ENCODE measurements at regions not wholly inside any gene's neighbourhood (a gene's known extent, or its start where the extent isn't known, plus 50 kb on each side); places are given as distances from the start of the nearest gene placed in this dataset.

DNA sequence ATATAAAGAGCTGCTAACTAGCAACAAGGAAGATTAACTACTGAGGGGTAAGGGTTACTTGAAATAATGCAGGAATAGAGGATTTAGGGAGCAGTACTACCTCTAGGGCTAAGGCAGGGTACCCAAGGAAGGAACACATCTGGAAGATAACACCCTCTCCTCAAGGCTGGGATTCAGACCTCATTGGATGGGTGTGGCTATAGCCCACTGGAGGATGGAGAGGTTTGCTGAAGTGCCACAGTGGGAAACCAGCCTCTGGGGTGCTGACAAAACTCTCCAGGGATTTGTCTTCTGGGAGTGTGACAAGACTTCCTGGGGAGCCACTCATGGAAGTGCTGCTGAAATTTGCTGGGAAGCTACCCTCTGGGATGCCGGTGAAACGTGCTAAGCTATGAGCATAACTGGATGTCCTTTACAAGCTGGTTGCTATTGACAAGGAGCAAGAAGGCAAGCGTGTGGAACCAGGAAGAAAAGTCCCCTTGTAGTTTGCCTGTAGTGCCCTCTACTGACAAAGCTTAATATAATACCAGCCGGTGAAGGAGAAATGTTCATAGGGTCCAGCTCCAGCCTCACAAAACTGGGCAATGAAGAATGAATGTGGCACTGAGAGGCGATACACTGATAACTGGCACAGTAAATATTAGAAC, 122.8 kb upstream of the USP24 start:
- peak in 1 of 5 experiments; percentile 36 for DNase-seq

DNA sequence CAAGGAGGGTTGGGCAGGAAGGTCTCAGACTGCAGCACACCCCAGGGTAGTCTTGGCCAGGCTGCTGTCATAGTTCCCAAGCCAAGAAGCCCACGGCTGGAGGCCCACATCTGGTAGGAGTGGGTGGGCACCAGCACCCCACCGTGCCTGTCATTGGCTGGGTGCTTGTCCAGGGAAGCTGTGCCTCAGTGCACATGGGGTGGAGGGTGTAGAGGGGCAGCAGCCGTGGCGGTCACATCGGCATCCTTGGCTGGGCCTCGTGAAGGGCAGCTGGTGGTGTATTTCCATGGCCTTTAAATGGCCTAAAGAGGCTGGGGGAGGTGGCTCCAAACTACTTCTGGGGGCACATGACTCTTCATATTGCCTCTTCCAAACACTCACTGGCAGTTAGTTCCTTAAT, 119.6 kb upstream of the USP24 start:
- DNase-seq: no peak

DNA sequence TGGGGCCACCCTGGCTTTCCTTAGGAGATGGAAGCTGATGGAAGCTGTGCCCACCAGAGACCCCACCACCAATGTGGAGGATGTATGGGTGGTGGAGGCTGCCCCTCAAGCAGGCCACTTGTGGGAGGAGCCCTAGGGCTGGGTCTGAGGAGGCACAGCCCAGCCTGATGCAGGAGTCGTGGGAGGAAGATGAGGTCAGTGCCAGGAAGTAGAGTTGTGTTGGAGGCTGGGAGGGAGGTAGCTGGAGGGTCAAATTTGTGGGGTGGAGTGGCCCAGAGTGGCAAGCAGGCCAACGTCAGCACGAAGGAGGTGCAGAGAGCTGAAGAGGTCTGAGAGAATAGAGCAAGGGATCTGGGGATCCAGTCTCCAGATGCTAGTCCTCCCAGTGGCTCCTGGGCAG, 119.0 kb upstream of the USP24 start:
- DNase-seq: no peak

DNA sequence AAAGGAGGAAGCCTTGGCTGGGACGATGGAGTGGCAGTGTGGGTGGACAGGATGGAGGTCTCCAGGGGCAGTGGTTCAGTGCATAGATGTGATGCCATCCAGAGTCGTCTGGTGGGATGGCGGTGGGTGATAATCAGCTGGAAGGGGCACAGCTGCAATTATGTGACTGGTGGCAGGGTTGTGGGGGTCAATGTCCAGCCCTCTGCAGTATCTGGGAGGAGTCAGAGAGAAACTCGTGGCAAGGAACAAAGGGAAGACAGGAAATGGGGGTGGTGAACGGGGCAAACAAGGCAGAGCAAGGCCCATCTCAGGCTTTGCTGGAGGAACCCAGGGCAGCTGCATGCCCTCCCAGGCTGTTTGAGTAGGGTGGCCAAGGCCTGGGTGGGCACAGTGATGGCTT, 118.3 kb upstream of the USP24 start:
- no peak for DNase-seq

DNA sequence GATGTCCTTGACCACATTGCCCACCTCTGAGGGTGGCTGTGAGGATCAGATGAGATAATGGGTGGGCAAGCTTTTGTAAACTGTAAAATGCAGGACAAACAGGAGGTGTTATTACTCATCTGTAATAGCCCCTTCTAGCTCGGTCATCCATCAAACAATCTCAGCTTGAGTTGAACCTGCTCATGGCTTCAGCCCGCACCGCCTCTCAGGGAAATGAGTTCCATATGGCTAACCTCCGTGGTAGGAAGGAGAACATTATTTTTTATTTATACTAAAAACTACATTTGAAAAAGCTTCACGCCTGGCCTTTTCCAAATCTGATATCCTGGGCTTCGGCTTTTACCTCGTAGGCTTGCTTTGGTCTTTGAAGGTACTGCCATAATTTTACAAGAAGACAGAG, 116.2 kb upstream of the USP24 start:
- no peak for DNase-seq

DNA sequence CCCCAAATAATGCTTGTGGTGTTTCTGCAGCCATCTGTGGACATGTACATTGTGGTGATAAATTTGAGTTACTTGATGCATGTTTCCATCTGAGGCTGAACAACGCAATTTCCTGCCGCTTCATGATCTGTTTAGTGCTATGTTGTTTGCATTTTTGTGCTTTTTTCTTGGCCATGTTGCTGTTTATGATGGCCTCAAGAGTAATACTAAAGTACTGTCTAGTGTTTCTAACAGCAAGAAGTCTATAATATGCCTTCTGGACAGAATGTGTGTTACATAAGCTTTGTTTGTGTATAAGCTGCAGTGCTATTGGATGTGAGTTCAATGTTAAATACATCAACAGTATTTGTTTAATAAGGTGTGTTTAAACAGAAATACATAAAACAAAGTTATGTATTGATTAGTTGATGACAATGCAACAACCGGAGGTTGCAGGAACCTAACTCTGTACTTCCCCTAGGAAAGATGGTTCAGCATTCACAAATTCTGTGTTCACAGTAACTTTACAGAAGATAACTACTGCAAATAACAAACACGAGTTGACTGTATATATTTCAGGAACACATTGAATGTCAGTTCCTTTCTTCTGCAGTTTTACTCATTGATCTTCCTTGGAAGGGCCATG, 114.8 kb upstream of the USP24 start:
- no peak for DNase-seq

DNA sequence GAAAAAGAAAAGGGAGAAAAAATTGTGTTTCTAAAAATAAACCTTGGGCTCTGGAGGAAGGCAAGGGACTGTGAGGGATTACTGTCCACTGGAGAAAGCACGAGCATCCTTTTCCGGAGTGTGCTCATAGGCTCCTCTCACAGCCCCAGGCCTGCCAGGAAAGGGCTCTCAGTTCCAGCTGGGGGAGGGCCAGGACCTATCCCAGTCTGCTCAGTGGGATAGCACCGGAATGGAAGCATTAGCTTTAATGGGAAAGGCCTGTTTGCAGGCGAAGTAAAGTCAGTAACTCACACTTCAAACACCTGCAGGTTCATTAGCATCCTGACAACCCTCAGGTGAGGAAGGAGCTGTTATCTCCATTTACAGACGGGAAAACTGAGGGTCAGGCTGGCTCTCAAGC, 113.9 kb upstream of the USP24 start:
- no peak for DNase-seq

DNA sequence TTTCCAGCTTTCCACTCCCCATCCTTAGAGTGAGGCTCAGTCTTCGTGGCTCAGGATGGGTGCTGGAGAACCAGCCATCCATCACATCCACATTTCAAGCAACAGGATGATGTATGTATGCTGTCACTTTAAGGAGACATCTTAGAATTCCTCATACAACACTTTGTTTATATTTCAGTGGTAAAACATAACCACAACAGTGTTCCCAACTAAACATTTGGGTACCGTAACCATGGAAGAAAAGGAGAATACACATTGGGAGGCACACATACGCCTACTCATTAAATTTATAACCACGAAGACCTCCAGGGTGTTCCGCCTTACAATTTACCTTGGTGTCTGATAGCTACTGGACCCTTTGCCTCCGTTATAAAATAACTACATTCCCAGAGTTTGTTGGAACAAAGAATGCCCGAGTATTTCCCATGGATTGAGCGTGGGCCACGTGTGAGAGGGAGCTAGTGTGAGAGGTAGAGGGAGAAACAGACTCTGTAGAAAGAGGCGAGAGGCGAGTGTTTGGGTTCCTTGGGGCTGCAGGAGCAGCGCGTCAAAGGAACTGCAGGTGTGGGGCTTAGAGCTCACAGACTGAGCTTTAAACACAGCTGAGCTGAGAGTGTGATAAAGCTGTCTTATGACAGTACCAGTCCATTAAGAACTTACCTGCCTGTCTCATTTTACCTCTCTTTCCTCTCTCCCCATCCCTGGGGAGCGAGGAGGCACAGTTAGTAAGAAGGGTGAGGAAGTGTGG, 111.5 kb upstream of the USP24 start:
- no peak for DNase-seq

DNA sequence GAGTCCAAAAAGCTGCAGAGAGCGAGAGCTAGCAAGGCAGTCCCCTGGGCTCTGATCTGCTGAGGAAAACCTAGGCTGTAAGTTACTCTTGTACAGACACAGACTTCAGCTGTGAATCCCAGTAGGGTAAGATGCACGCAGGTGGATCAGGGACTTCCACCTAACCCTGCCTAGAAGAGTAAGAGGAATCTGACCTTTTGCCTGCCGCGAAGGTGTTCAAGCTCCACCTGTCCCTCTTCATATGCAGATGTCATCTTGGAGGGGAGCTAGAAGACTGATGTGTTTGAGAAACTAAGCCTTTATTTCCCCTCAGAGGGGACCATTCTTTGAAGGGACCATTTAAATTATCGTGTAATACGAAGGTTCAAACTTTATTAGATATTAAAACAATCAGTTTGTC, 108.6 kb upstream of the USP24 start:
- DNase-seq: no peak

DNA sequence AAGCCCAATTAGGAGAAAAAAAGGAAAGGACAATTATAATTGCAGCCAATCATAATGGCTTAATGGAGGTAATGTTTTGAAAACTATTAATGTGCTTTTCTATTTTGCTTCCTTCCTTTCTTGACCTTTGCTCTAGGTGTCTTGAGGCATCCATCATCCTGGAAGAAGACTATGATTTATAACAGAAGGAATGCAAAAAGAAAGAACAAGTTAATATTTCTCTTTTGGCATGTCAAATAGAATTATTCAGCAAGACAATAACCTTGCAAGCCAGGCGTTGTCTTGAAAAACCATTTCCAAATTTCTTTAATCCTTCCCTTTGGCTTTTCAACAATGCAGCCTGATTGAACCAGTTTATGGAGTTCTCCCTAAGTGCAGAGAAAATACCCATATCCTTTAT, 107.7 kb upstream of the USP24 start:
- DNase-seq: no peak

DNA sequence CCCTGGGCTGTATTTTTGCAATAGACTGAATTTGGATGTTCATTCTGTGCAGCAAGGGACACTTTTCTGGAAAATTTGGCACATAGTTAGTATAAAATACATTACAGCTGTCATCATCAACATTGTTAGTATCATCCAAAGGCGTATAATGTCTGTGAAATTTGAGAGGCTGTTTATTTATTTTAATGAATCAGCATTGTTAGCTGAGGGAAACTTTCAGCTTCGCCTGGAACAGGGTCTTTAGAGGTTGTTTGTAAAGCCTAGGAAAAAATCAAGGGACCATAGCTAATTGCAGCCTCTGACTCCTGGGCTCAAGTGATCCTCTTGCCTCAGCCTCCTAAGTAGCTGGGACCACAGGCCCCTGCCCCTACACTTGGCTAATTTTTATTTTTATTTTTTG, 106.8 kb upstream of the USP24 start:
- no peak for DNase-seq

DNA sequence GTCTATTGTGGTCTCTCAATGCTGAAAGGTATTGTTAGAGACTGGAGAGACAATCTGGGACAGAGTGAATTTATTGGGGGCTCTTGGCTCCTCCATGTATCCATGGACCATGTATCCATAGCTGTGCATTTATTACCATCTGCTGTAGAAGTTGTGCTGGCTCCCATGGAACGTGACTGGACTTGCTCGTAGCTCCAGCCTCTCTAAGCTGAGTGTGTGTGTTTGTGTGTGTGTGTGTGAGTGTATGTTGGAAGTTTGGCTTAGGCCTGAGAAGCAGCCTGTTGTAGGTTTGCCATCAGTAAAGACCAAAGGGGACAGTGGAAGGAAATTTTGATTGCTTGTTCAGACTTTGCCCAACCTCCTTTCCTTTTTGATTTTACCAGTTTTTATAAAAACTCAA, 105.7 kb upstream of the USP24 start:
- DNase-seq: no peak

DNA sequence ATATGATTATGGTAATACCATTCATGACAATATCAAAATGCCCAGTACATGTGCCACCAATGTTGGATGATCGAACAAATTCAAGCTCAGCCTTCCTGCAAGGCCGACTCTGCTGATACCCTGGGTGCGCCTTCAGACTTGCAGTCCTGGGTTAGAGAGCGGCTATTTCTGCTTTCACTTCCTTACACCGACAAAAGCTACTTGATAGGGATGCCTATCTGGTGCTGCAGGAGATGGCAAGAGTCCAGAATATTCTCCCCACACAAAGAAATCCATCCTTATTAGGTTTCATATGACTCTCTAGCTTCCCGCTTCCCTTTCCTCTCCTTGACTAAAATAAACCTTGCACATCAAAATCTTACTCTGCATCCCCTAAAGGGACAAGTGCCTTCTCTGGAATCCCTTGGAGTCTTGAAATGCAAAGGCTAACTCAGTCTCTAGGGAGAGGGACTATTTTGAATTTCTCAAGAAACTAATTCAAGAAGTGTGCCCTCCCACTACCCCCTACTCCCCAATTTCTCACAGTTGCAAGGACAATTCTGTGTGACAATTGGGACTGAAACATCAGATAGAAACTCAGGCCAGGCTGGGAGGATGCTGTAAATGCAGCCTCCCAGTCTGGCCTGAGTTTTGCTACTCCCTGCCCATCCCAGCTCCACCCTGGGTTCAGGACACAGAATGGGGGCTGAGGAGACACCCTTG, 103.1 kb upstream of the USP24 start:
- no peak for DNase-seq

DNA sequence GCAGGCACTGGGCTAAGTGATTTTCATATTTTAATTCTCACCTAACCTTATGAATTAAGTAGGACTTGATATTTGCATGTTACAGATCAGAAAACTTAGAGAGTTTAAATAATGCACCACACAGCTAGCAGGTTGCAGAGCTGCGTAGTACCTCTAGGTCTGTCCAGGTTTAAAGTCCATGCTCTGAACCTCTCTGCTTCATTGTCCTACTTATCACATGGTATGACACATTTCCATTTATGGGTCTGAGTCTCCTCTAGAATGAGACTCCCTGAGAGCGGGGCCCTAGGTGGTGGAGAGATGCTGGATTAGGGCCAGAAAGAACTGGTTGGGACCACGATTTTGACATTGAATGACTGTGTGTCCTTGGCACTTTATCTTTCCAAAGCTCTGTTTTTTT, 102.5 kb upstream of the USP24 start:
- no peak for DNase-seq

DNA sequence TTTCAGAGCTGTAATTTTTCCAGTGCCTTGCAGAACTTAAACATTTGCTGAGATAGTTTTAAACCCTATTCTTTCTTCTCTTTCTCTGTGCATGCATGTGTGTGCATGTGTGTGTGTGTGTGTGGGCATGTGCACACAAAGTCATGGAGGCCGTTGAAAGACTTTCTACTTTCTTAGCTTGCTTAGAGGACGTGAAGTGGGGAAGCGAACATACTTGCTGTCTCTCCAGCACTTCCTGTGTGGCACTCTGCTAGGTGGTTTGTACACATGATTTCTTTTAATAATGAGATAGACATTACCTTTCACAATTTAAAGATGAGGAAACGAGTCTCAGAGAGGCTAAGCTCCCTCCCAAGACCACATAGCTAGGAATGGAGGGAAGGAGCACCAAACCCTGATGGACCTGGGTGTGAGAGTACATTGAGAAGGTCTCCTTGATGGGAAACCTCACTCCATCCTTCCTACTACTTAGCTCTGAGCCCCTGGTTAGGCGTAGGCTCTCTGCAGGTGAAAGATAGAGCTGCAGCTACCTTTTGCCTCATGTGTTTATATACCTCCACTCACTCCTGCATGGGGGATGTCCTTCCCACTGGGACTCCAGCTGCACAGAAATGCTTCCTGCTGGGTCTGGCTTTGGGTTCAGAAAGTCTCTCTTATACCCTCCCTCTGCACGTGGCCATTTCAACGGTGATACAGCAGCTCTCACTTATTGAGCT, 101.9 kb upstream of the USP24 start:
- DNase-seq: no peak

DNA sequence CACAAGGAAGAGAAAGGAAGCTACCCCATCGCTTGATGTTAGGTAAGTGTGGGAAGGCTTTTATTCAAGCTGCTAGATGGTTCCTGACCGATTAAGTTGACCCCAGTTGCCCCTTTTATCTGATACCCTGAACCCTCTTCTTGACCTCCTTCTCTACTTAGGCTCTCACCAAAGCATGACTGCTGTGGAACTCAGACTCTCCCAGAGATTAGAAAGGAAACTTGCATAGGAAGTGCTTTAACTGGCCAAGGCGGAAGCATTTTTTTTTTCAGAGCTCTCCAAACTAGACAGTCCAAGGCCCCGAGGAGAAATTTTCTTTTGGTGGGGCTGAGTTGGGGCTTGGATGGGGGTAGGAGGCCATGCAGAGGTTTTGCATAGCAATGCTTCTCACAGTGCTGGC, 101.3 kb upstream of the USP24 start:
- DNase-seq: no peak

DNA sequence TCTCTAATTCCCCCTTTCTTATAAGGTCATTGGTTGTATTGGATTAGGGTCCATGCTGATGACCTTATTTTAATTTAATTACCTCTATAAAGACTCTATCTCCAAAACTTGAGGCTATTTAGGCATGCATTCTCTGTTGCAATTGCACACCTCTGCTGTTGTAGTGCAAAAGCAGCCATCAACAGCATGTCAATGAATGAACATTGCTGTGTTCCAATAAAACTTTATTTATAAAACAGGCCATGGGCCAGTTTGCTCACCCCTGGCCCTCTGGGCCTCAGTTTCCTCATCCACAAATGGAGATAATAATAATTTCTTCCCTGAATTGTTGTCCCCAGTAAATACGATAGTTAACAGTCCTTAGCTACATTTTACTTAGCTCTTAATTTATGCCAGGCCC, 100.4 kb upstream of the USP24 start:
- no peak for DNase-seq

DNA sequence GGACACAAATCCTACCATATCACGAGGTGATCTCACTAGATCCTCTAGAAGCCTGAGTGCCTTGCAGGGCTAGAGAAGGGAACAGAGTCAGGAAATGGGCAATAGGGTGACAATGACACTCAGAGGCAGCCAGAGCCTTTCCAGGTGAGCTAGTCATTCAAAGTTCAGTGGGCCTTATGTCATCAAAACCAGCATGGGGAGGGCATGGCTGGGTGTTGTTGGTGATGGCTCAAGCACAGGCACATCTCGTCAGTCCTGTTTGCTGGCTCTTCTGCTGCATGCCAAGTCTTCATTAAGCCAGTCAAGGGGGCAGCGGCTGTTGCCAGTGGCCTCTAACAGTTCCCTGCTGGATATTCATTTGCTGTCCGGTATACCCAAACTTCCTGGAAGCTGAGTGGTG, 99.6 kb upstream of the USP24 start:
- no peak for DNase-seq

DNA sequence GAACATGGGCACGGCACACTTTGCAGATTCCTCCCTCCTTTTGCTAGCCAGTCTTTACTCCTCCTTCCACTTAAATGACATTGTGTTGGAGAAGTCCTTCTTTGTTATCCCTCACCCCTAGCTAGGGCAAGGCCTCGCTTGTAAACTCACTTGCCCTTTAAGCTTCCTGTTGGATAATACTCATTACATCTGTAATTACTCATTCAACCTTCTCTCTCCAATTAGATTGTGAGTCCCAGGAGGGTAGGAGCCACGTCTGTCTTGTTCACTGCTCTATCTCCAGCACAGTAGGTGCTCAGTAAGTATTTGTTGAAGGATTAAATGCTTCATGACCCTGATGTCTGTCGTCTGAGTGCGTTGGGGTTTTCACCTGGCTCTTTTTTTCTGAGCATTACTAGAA, 98.7 kb upstream of the USP24 start:
- no peak for DNase-seq

DNA sequence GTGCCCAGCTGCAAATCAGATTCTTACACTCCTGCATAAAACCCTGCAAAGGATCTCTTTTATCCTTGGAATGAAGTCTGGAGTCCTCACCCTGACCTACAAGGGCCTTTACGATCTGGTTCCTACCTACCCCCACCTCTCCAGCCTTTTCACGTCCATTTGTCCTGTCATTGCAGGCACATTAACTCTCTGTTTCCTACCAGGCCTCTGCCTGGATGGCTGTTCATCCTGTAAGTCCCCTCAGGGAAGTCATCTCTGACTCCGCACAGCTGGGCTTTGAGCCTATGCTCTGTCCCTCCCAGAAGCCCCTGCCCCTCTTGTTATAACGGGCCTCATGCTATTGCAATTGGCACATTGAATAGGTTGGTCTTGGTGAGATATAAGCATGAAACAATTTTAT, 96.8 kb upstream of the USP24 start:
- DNase-seq: no peak

DNA sequence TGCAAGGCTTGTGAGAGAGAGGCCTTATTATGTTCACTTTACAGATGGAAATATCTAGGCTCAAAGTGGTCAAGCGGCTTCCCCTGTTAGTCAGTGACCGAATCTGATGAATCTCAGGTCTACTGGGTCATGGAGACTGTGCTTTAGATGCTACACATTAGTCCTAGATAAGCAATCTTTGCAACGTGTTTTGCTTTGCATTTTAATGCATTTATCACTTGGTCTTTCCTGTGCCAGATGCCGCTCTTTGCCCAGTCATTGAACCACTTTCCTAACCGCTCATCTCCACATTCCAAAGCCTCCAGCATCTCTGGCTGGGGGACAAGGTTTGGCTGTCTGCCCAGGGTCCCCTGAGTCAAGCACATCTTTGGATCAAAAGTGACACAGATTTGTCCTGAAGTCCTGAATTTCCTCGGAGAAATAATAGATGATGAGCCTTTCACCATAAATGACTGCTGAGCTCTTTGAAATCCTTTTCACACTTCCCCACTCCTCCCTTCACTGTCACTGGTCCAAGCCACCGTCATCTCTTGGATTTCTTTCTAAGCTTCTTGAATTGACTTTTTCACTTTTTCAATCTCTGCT, 96.0 kb upstream of the USP24 start:
- DNase-seq: no peak

DNA sequence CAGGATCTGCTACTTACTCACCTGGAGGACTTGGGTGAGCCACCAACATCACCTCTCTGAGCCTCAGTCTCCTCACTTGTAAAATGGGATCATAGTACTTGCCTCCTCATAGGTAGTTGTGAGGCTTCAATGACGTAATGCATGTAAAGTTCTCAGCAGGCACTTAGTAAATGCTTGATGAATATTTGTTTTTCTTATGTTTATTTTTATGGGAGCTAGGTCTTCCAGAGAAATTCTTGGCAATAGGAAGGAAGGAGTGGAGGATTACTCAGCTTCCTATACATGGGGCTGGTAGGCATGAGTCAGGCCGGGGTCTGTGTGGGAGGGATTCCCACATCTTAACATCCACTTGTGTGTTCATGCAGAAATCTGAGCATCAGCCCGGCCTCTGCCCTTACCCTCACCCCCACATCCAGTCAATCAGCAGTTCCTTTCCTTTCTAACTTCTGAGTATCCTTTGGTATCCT, 95.4 kb upstream of the USP24 start:
- no peak for DNase-seq
